ENCODE measurements at regions not wholly inside any gene's neighbourhood (a gene's known extent, or its start where the extent isn't known, plus 50 kb on each side); places are given as distances from the start of the nearest gene placed in this dataset.

DNA sequence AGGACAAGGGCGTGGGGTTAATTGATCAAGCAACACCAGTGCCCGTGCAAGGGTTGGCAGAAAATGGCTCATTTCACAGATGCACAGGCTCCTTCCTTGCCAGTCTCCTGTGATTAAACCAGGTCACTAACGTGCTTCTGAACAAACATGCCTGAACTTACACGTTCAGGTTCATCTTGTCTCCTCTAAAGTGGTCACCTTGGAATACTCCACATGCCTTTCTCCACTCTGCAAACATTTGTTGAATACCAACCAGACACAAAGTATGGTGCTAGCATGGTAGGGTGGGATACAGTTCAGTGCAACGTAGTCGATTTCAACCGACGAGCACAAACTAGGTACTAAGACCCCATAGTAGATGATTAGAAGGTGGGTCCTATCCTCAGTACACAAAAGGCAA is 72.6 kb upstream of the PTPRT start:
- no peak for DNase-seq (ENCODE audit: extremely low spot score, unreplicated experiment)
- no peak overlapping the region for H3K27ac Mint-ChIP-seq (ENCODE audit: unreplicated experiment)
- H3K9me3 Mint-ChIP-seq (ENCODE audit: unreplicated experiment), result peaks cover 24% of the 10 kb centered on the region
- no peaks in the 10 kb centered on the region for H3K4me1 Mint-ChIP-seq (ENCODE audit: unreplicated experiment)
- no peaks in the 10 kb centered on the region for H3K36me3 Mint-ChIP-seq (ENCODE audit: unreplicated experiment)
- no peak overlapping the region for H3K4me3 Mint-ChIP-seq (ENCODE audit: unreplicated experiment)
- TF ChIP-seq, protein P1, sequence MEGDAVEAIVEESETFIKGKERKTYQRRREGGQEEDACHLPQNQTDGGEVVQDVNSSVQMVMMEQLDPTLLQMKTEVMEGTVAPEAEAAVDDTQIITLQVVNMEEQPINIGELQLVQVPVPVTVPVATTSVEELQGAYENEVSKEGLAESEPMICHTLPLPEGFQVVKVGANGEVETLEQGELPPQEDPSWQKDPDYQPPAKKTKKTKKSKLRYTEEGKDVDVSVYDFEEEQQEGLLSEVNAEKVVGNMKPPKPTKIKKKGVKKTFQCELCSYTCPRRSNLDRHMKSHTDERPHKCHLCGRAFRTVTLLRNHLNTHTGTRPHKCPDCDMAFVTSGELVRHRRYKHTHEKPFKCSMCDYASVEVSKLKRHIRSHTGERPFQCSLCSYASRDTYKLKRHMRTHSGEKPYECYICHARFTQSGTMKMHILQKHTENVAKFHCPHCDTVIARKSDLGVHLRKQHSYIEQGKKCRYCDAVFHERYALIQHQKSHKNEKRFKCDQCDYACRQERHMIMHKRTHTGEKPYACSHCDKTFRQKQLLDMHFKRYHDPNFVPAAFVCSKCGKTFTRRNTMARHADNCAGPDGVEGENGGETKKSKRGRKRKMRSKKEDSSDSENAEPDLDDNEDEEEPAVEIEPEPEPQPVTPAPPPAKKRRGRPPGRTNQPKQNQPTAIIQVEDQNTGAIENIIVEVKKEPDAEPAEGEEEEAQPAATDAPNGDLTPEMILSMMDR (IDR thresholded peaks at IDR 0.05), result no peak
- no peaks in the 10 kb centered on the region for H3K27me3 Mint-ChIP-seq (ENCODE audit: unreplicated experiment)

DNA sequence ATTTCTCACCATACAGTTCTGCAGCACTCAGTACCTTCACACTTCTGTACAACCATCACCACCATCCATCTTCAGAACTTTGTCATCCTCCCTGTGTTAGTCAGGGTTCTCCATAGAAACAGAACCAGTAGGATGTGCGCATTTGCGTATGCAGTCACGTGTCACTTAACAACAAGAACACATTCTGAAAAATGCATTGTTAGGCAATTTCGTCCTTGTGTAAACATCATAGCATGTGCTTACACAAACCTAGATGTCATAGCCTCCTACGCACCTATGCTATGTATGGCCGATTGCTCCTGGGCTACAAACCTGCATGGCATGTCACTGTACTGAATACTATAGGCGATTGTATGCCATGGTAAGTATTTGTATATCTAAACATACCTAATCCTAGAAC is 66.2 kb upstream of the PTPRT start:
- Mint-ChIP-seq H3K27ac (ENCODE audit: unreplicated experiment) (no peak overlapping the region), H3K9me3 (ENCODE audit: unreplicated experiment) (peaks cover 21% of the 10 kb centered on the region), H3K27me3 (ENCODE audit: unreplicated experiment) (no peaks in the 10 kb centered on the region), H3K4me1 (ENCODE audit: unreplicated experiment) (no peaks in the 10 kb centered on the region), H3K4me3 (ENCODE audit: unreplicated experiment) (no peak overlapping the region), H3K36me3 (ENCODE audit: unreplicated experiment) (no peaks in the 10 kb centered on the region)
- no peak for DNase-seq (ENCODE audit: extremely low spot score, unreplicated experiment)
- TF ChIP-seq, protein P1 (IDR thresholded peaks at IDR 0.05), result no peak

DNA sequence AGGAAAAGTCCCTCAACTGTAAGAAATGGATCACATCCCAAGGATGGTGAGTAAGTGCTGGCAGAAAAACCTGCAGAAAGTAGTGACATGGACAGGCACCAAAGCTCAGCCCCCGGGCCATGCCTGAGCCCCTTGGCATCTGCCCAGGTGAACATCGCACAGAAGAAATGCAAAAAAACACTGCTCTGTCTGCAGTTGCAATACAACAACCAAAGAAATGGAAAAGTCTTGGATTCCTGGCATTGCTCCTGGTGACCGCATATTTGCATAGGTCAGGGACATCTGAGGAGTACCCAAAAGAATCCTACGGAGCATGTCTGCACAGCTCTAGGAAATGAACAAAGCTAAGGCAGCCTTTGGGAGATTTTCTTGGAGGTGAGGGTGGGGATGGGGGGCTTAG is 63.1 kb upstream of the PTPRT start:
- H3K4me1 Mint-ChIP-seq (ENCODE audit: unreplicated experiment), result no peaks in the 10 kb centered on the region
- peaks cover 14% of the 10 kb centered on the region for H3K9me3 Mint-ChIP-seq (ENCODE audit: unreplicated experiment)
- no peak overlapping the region for H3K4me3 Mint-ChIP-seq (ENCODE audit: unreplicated experiment)
- no peaks in the 10 kb centered on the region for H3K36me3 Mint-ChIP-seq (ENCODE audit: unreplicated experiment)
- no peaks in the 10 kb centered on the region for H3K27me3 Mint-ChIP-seq (ENCODE audit: unreplicated experiment)
- no peak overlapping the region for H3K27ac Mint-ChIP-seq (ENCODE audit: unreplicated experiment)
- no peak for DNase-seq (ENCODE audit: extremely low spot score, unreplicated experiment)
- TF ChIP-seq, protein P1 (IDR thresholded peaks at IDR 0.05), result no peak

DNA sequence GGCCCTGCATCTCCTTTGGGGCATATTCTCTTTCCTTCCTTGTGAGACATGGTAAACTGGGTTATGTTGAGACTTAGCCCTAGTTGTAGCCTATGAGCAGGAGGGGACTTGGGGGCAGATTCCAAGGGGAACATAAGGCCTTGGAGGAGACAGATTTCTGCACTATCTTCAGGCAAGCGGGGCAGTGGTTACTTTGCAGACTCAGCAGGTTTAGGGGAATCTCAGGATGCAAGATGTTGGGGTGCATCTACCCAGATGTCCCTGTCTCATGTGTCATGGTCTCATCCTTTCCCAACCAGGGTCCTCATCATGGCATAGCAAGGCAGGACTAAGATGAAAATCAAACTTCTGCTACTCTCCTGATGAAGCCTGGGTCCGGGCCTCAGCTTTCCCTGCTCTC is 58.6 kb upstream of the PTPRT start:
- H3K9me3 Mint-ChIP-seq (ENCODE audit: unreplicated experiment), result peaks cover 12% of the 10 kb centered on the region
- TF ChIP-seq, protein P1 (IDR thresholded peaks at IDR 0.05), result no peak
- no peak overlapping the region for H3K4me3 Mint-ChIP-seq (ENCODE audit: unreplicated experiment)
- no peaks in the 10 kb centered on the region for H3K36me3 Mint-ChIP-seq (ENCODE audit: unreplicated experiment)
- no peak overlapping the region for H3K27ac Mint-ChIP-seq (ENCODE audit: unreplicated experiment)
- H3K4me1 Mint-ChIP-seq (ENCODE audit: unreplicated experiment), result no peaks in the 10 kb centered on the region
- H3K27me3 Mint-ChIP-seq (ENCODE audit: unreplicated experiment), result no peaks in the 10 kb centered on the region
- DNase-seq (ENCODE audit: extremely low spot score, unreplicated experiment), result no peak

DNA sequence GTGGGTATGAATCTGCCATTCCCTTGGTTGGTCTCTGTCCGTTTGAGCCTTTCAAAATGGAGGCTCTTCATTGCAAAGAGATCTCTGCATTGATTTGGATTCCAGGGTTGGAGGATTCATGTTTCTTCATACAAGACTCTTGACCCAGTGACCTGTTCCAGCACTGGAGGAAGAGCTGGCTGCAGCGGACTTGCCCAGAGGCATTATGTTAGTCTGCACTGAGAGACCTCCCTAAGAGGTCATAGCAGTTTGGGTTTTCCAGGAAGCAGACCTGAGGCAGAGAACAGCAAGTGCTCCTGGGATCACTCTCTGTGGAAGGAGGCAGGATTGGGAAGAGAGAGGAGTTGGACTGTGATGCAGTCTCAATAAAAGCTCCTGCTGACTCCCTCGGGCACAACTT is 57.7 kb upstream of the PTPRT start:
- TF ChIP-seq, protein P1 (IDR thresholded peaks at IDR 0.05), result no peak
- Mint-ChIP-seq H3K4me3 (ENCODE audit: unreplicated experiment) (no peak overlapping the region), H3K27ac (ENCODE audit: unreplicated experiment) (no peak overlapping the region), H3K36me3 (ENCODE audit: unreplicated experiment) (no peaks in the 10 kb centered on the region), H3K9me3 (ENCODE audit: unreplicated experiment) (peaks cover 12% of the 10 kb centered on the region), H3K4me1 (ENCODE audit: unreplicated experiment) (no peaks in the 10 kb centered on the region), H3K27me3 (ENCODE audit: unreplicated experiment) (no peaks in the 10 kb centered on the region)
- DNase-seq (ENCODE audit: extremely low spot score, unreplicated experiment), result no peak

Measured in osteocyte (in vitro differentiated cells).